ENCODE measurements at regions not wholly inside any gene's neighbourhood (a gene's known extent, or its start where the extent isn't known, plus 50 kb on each side); places are given as distances from the start of the nearest gene placed in this dataset.

DNA sequence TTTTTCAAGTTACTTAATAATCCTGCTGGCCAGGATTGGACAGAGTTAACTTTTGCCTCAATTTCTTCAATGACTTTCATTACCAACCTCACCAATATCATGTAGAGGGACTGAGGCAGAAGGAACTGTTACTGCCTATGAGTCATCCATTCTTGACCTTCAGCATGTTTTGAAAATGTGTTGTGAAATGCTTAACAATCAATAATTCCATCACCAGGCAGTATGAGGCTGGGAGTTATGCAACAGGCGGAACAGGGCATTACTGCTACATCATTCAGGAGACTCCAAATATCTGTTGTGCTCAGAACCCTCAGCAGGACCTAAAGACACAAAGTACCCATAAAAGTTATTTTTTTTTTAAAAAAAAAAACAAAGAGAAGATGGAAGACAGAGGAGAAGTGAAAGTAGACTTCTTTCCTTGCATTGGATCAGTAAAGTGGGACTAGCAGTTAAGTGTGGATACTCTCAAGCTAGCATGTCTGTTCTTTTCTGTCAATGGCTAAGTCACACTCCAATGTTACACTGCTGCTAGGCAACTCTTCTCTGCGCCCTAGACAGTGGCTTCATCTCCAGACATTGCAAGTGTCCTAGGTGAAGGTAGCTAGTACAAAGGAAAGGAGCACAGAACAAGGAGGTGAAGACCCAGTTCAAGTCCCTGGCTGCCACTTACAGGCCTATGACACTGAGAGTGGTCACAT, 184.9 kb upstream of the LPP start:
- POLR2A ChIA-PET = no interaction called here

DNA sequence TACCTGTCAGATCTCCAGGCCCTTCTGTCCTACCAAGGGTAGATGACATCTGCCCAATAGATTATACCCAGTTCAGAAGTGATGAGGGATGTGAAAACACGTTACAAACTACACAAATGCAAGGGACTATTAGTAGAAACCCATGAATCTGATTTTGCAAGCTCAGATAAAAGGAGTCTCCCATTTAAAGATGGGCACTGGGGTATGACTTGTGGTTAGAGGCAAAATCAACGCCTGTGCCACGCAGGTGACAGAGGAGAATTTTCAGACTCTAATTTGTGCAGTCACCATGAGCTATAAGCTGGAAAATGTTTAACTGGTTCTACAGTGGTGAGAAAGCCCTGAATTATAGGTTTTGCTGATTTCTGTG, 184.4 kb upstream of the LPP start:
- 87% methylated on average over 3 of the region's 3 CpGs for WGBS (ENCODE audit: missing lambda C conversion rate)
- no peak overlapping the region for H3K4me3 ChIP-seq
- no peaks in the 10 kb centered on the region for H3K9me3 ChIP-seq
- H3K4me2 ChIP-seq = no peak overlapping the region
- POLR2A ChIA-PET = no interaction called here
- no peak for ATAC-seq
- H3K4me1 ChIP-seq = peaks cover 31% of the 10 kb centered on the region
- DNase-seq (ENCODE audit: low read depth in 1 of 2, low spot score in 1 of 2) = no peak
- CTCF ChIA-PET = interaction anchor here (1.6 kb wide), 1 partner anchor 52 kb away, joined by 5 read pairs; no protein-coding TSS in a partner anchor
- FAIRE-seq = no peak
- no peak for TF ChIP-seq KDM5A (IDR thresholded peaks at IDR 0.05)
- TF ChIP-seq, protein P1, sequence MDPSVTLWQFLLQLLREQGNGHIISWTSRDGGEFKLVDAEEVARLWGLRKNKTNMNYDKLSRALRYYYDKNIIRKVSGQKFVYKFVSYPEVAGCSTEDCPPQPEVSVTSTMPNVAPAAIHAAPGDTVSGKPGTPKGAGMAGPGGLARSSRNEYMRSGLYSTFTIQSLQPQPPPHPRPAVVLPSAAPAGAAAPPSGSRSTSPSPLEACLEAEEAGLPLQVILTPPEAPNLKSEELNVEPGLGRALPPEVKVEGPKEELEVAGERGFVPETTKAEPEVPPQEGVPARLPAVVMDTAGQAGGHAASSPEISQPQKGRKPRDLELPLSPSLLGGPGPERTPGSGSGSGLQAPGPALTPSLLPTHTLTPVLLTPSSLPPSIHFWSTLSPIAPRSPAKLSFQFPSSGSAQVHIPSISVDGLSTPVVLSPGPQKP (IDR thresholded peaks at IDR 0.05; ENCODE audit: low read depth, low read length) = no peak
- no peak for TF ChIP-seq ZFP36 (IDR thresholded peaks at IDR 0.05; ENCODE audit: borderline replicate concordance, partially characterized antibody)
- TF ChIP-seq TFCP2L1 (CRISPR knock-in tag; IDR thresholded peaks at IDR 0.05) = no peak
- TF ChIP-seq, protein P2, sequence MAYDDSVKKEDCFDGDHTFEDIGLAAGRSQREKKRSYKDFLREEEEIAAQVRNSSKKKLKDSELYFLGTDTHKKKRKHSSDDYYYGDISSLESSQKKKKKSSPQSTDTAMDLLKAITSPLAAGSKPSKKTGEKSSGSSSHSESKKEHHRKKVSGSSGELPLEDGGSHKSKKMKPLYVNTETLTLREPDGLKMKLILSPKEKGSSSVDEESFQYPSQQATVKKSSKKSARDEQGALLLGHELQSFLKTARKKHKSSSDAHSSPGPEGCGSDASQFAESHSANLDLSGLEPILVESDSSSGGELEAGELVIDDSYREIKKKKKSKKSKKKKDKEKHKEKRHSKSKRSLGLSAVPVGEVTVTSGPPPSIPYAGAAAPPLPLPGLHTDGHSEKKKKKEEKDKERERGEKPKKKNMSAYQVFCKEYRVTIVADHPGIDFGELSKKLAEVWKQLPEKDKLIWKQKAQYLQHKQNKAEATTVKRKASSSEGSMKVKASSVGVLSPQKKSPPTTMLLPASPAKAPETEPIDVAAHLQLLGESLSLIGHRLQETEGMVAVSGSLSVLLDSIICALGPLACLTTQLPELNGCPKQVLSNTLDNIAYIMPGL (CRISPR knock-in tag; IDR thresholded peaks at IDR 0.05; ENCODE audit: borderline replicate concordance) = no peak
- no peak for TF ChIP-seq FOXS1 (CRISPR knock-in tag; IDR thresholded peaks at IDR 0.05)
- no peak for TF ChIP-seq BHLHE40 (IDR thresholded peaks at IDR 0.05; ENCODE audit: low read depth, low read length)
- no peak for TF ChIP-seq GATA3 (IDR thresholded peaks at IDR 0.05; ENCODE audit: borderline replicate concordance)
- TF ChIP-seq RFX5 (IDR thresholded peaks at IDR 0.05) = no peak
- TF ChIP-seq MAZ (IDR thresholded peaks at IDR 0.05; ENCODE audit: borderline replicate concordance, low read depth, low read length) = no peak
- TF ChIP-seq, protein P3, sequence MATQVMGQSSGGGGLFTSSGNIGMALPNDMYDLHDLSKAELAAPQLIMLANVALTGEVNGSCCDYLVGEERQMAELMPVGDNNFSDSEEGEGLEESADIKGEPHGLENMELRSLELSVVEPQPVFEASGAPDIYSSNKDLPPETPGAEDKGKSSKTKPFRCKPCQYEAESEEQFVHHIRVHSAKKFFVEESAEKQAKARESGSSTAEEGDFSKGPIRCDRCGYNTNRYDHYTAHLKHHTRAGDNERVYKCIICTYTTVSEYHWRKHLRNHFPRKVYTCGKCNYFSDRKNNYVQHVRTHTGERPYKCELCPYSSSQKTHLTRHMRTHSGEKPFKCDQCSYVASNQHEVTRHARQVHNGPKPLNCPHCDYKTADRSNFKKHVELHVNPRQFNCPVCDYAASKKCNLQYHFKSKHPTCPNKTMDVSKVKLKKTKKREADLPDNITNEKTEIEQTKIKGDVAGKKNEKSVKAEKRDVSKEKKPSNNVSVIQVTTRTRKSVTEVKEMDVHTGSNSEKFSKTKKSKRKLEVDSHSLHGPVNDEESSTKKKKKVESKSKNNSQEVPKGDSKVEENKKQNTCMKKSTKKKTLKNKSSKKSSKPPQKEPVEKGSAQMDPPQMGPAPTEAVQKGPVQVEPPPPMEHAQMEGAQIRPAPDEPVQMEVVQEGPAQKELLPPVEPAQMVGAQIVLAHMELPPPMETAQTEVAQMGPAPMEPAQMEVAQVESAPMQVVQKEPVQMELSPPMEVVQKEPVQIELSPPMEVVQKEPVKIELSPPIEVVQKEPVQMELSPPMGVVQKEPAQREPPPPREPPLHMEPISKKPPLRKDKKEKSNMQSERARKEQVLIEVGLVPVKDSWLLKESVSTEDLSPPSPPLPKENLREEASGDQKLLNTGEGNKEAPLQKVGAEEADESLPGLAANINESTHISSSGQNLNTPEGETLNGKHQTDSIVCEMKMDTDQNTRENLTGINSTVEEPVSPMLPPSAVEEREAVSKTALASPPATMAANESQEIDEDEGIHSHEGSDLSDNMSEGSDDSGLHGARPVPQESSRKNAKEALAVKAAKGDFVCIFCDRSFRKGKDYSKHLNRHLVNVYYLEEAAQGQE (IDR thresholded peaks at IDR 0.05) = no peak
- no peak for TF ChIP-seq TP53 (CRISPR knock-in tag; IDR thresholded peaks at IDR 0.05)
- no peak for TF ChIP-seq NFE2L2 (conservative IDR thresholded peaks at IDR 0.05; ENCODE audit: low read length)
- no peak for TF ChIP-seq JUNB (IDR thresholded peaks at IDR 0.05)
- TF ChIP-seq HOXA7 (CRISPR knock-in tag; IDR thresholded peaks at IDR 0.05) = no peak
- no peak for TF ChIP-seq ESRRA (IDR thresholded peaks at IDR 0.05; ENCODE audit: borderline replicate concordance, low read length)
- no peak for TF ChIP-seq NR3C1 (IDR thresholded peaks at IDR 0.05)
- no peak for TF ChIP-seq EP300 (IDR thresholded peaks at IDR 0.05)
- peak overlapping the region; percentile 29 to 56; a peak in 4 of 6 replicates for H3K27ac ChIP-seq

More for the DNA sequence above, 184.9 kb upstream of the LPP start:
- Histone ChIP-seq H3K4me3 (no peak overlapping the region), H3K4me1 (peaks cover 36% of the 10 kb centered on the region), H3K27ac (peak overlapping the region; percentile 48 to 56; a peak in 4 of 6 replicates), H3K9me3 (no peaks in the 10 kb centered on the region), H3K4me2 (peak overlapping the region; percentile 46)
- TF ChIP-seq KDM5A (IDR thresholded peaks at IDR 0.05) (no peak), HOXA7 (CRISPR knock-in tag; IDR thresholded peaks at IDR 0.05) (no peak), CEBPB (IDR thresholded peaks at IDR 0.05) (peak; percentile 51 to 68), RCOR1 (IDR thresholded peaks at IDR 0.05; ENCODE audit: low read depth, low read length) (no peak), RARB (CRISPR knock-in tag; IDR thresholded peaks at IDR 0.05) (no peak), HEYL (CRISPR knock-in tag; IDR thresholded peaks at IDR 0.05) (no peak), FOSL2 (IDR thresholded peaks at IDR 0.05) (no peak), FOSL2 (CRISPR knock-in tag; IDR thresholded peaks at IDR 0.05) (peak; percentile 70)
- 86% methylated on average over 2 of the region's 2 CpGs for WGBS (ENCODE audit: missing lambda C conversion rate)
- DNase-seq (ENCODE audit: low read depth in 1 of 2, low spot score in 1 of 2) (no peak), FAIRE-seq (no peak), ATAC-seq (no peak)
- CTCF ChIA-PET = interaction anchor here (1.6 kb wide), 1 partner anchor 52 kb away, joined by 5 read pairs; no protein-coding TSS in a partner anchor

Data from A549 (cell line).